SU-DHL-6 (cell line): ENCODE measurements at regions not wholly inside any gene's neighbourhood (a gene's known extent, or its start where the extent isn't known, plus 50 kb on each side); places are given as distances from the start of the nearest gene placed in this dataset.

ENCODE experiments used
- CTCF ChIP-seq: fragments of 200-600 bp; sonication (generic); IDR thresholded peaks from one replicate; pipeline ENCODE4 v1.5.1; 2017; ENCODE audit warnings: antibody characterized with exemption, mild to moderate bottlenecking, low read length, moderate library complexity; ENCODE audit not compliant: insufficient read depth, poor library complexity, severe bottlenecking
- EZH2phosphoT487 ChIP-seq: fragments of 200-600 bp; sonication (generic), shearing (Covaris generic); conservative IDR thresholded peaks from 2 replicates; pipeline ENCODE4 v1.6.1; 2018; ENCODE audit warnings: mild to moderate bottlenecking, antibody characterized with exemption, low read length, moderate library complexity, mixed read lengths

DNA sequence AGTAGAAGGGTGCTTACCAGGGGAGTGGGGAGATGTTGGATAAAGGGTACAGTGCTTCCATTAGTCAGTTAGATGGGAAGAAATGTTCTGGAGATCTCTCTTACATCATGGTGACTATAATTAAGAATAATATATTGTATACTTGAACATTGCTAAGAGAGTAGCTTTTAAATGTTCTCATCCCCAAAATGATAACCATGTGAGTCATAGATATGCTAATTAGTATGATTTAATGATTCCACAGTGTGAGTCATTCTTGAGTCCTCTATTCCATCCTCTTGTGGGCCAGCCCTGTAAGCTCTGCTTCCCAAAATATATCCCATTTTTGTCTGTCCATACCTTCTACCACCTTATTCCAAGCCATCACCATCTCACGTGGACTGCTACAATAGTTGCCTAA lies 80.6 kb upstream of the CDH11 start:
- no peak for TF ChIP-seq CTCF
- no peak for TF ChIP-seq EZH2phosphoT487
